ENCODE measurements at regions not wholly inside any gene's neighbourhood (a gene's known extent, or its start where the extent isn't known, plus 50 kb on each side); places are given as distances from the start of the nearest gene placed in this dataset.

- Mint-ChIP-seq H3K4me3 (no peak overlapping the region), H3K27me3 (ENCODE audit: low read depth) (peaks cover 57% of the 10 kb centered on the region), H3K9me3 (peaks cover 8% of the 10 kb centered on the region), H3K27ac (no peak overlapping the region), H3K4me1 (peaks cover 7% of the 10 kb centered on the region; the same call in 1 of the 2 replicates), H3K36me3 (peaks cover 13% of the 10 kb centered on the region)
- DNase-seq (ENCODE audit: low spot score) (no peak), ATAC-seq (no peak)
- POLR2A ChIA-PET, result interaction anchor here (0.7 kb wide), 1 partner anchor 92 kb away, joined by 4 read pairs; no protein-coding TSS in a partner anchor
- no peak for TF ChIP-seq ZBTB43 (CRISPR knock-in tag; IDR thresholded peaks at IDR 0.05)
- no peak for TF ChIP-seq CREM (CRISPR knock-in tag; IDR thresholded peaks at IDR 0.05)
- no peak for TF ChIP-seq ZNF396 (CRISPR knock-in tag; IDR thresholded peaks at IDR 0.05; ENCODE audit: borderline replicate concordance)
- no peak for TF ChIP-seq ZNF671 (CRISPR knock-in tag; IDR thresholded peaks at IDR 0.05)
- no peak for TF ChIP-seq NFE2L1 (CRISPR knock-in tag; IDR thresholded peaks at IDR 0.05)
- TF ChIP-seq ZNF281 (CRISPR knock-in tag; IDR thresholded peaks at IDR 0.05), result no peak
- TF ChIP-seq PRDM15 (CRISPR knock-in tag; IDR thresholded peaks at IDR 0.05), result no peak
- no peak for TF ChIP-seq SP1 (CRISPR knock-in tag; conservative IDR thresholded peaks at IDR 0.05)
- TF ChIP-seq GRHL2 (CRISPR knock-in tag; IDR thresholded peaks at IDR 0.05; ENCODE audit: insufficient replicate concordance, severe bottlenecking), result no peak
- TF ChIP-seq EMX1 (CRISPR knock-in tag; IDR thresholded peaks at IDR 0.05), result no peak
- TF ChIP-seq GABPB1 (CRISPR knock-in tag; IDR thresholded peaks at IDR 0.05), result no peak
- no peak for TF ChIP-seq SOX15 (CRISPR knock-in tag; IDR thresholded peaks at IDR 0.05)
- TF ChIP-seq MAX (CRISPR knock-in tag; IDR thresholded peaks at IDR 0.05), result no peak
- TF ChIP-seq NR3C1 (CRISPR knock-in tag; conservative IDR thresholded peaks at IDR 0.05; ENCODE audit: low read depth), result no peak
- no peak for TF ChIP-seq ZNF138 (CRISPR knock-in tag; conservative IDR thresholded peaks at IDR 0.05)
- CTCF ChIA-PET, result interaction anchor here (1.1 to 2.6 kb wide), 2 partner anchors 72 to 104 kb away, joined by 3 to 8 read pairs; no protein-coding TSS in a partner anchor
Observed at GRCh38 chr14:103209506-103209905, 86.2 kb downstream of the TNFAIP2 start.

GRCh38 chr14:103213331-103213730, 90.1 kb downstream of the TNFAIP2 start:
- Mint-ChIP-seq H3K27me3 (ENCODE audit: low read depth) (peaks cover 25% of the 10 kb centered on the region), H3K27ac (no peak overlapping the region), H3K4me1 (peaks cover 7% of the 10 kb centered on the region; the same call in 1 of the 2 replicates), H3K9me3 (no peaks in the 10 kb centered on the region), H3K4me3 (no peak overlapping the region), H3K36me3 (no peaks in the 10 kb centered on the region)
- CTCF ChIA-PET, result no interaction called here
- TF ChIP-seq HMGXB4 (CRISPR knock-in tag; IDR thresholded peaks at IDR 0.05) (no peak), GABPB1 (CRISPR knock-in tag; IDR thresholded peaks at IDR 0.05) (peak; percentile 46)
- DNase-seq (ENCODE audit: low spot score) (no peak), ATAC-seq (no peak)
- POLR2A ChIA-PET, result no interaction called here

Measured in WTC11 (cell line).